WTC11 (cell line): ENCODE measurements at regions not wholly inside any gene's neighbourhood (a gene's known extent, or its start where the extent isn't known, plus 50 kb on each side); places are given as distances from the start of the nearest gene placed in this dataset.

ENCODE experiments used
- CREM ChIP-seq: sonication (generic); formaldehyde crosslinking; IDR thresholded peaks from 2 replicates; pipeline ENCODE4 v1.8.1; 2022; ENCODE audit warnings: mild to moderate bottlenecking, missing genetic modification reagents, moderate library complexity
- JUN ChIP-seq: sonication (generic); formaldehyde crosslinking; IDR thresholded peaks from 2 replicates; pipeline ENCODE4 v1.8.0; 2023; ENCODE audit warnings: mild to moderate bottlenecking, missing genetic modification reagents
- MXD4 ChIP-seq: fragments of 250-450 bp; sonication (Bioruptor Pico); IDR thresholded peaks from 2 replicates; pipeline ENCODE4 v1.8.0; 2021; ENCODE audit warnings: mild to moderate bottlenecking, moderate library complexity, borderline replicate concordance
- NR2C2 ChIP-seq: sonication (generic); formaldehyde crosslinking; IDR thresholded peaks from 2 replicates; pipeline ENCODE4 v1.8.0; 2022; ENCODE audit warnings: mild to moderate bottlenecking, missing genetic modification reagents
- NR3C1 ChIP-seq: sonication (generic); formaldehyde crosslinking; conservative IDR thresholded peaks from 2 replicates; pipeline ENCODE4 v1.8.1; 2023; ENCODE audit warnings: low read depth, mild to moderate bottlenecking, missing genetic modification reagents
- TEAD4 ChIP-seq: sonication (generic); formaldehyde crosslinking; IDR thresholded peaks from 2 replicates; pipeline ENCODE4 v1.8.0; 2022; ENCODE audit warnings: mild to moderate bottlenecking, missing genetic modification reagents
- TP53 ChIP-seq: sonication (generic); formaldehyde crosslinking; IDR thresholded peaks from 2 replicates; pipeline ENCODE4 v1.8.1; 2023; ENCODE audit warnings: mild to moderate bottlenecking, missing genetic modification reagents
- TF ChIP-seq, protein P1 (sequence below): sonication (generic); formaldehyde crosslinking; IDR thresholded peaks from 2 replicates; pipeline ENCODE4 v1.8.0; 2022; ENCODE audit warnings: mild to moderate bottlenecking, missing genetic modification reagents
- TF ChIP-seq, protein P2 (sequence below): sonication (generic); formaldehyde crosslinking; IDR thresholded peaks from 2 replicates; pipeline ENCODE4 v1.8.1; 2022; ENCODE audit warnings: low read depth, missing genetic modification reagents, borderline replicate concordance
- TF ChIP-seq, protein P3 (sequence below): sonication (generic); formaldehyde crosslinking; IDR thresholded peaks from 2 replicates; pipeline ENCODE4 v1.8.0; 2023; ENCODE audit warnings: missing genetic modification reagents, mild to moderate bottlenecking, borderline replicate concordance
- TF ChIP-seq, protein P4 (sequence below): fragments of 200-600 bp; IDR thresholded peaks from 2 replicates; pipeline ENCODE4 v1.8.0; 2022; ENCODE audit warnings: antibody characterized with exemption
- TF ChIP-seq, protein P5 (sequence below): sonication (generic); formaldehyde crosslinking; IDR thresholded peaks from 2 replicates; pipeline ENCODE4 v1.8.1; 2022; ENCODE audit warnings: mild to moderate bottlenecking, missing genetic modification reagents, moderate library complexity, borderline replicate concordance
- TF ChIP-seq, protein P6 (sequence below): sonication (generic); formaldehyde crosslinking; IDR thresholded peaks from 2 replicates; pipeline ENCODE4 v1.8.1; 2023; ENCODE audit warnings: mild to moderate bottlenecking, missing genetic modification reagents, moderate library complexity

DNA sequence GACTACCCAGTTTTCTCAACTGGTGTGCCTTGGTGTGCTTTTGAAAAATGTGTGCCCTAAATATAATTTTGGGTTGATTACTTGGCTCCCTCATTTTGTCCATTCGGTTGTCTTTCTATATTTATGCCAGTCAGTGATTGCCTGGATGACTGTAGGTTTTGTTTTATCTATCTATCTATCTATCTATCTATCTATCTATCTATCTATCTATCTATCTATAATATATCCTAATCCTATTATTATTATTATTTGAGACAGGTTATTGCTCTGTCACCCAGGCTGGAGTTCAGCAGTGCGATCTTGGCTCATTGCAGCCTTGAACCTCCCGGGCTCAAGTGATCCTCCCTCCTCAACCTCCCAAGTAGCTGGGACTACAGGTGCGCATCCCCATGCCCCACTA, 111.4 kb upstream of the GRK3 start:
- TF ChIP-seq NR2C2: no peak
- TF ChIP-seq NR3C1: no peak
- TF ChIP-seq, protein P1, sequence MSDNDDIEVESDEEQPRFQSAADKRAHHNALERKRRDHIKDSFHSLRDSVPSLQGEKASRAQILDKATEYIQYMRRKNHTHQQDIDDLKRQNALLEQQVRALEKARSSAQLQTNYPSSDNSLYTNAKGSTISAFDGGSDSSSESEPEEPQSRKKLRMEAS: no peak
- TF ChIP-seq TEAD4 (CRISPR knock-in tag): no peak
- TF ChIP-seq, protein P2, sequence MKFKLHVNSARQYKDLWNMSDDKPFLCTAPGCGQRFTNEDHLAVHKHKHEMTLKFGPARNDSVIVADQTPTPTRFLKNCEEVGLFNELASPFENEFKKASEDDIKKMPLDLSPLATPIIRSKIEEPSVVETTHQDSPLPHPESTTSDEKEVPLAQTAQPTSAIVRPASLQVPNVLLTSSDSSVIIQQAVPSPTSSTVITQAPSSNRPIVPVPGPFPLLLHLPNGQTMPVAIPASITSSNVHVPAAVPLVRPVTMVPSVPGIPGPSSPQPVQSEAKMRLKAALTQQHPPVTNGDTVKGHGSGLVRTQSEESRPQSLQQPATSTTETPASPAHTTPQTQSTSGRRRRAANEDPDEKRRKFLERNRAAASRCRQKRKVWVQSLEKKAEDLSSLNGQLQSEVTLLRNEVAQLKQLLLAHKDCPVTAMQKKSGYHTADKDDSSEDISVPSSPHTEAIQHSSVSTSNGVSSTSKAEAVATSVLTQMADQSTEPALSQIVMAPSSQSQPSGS (CRISPR knock-in tag): no peak
- no peak for TF ChIP-seq TP53
- TF ChIP-seq, protein P3, sequence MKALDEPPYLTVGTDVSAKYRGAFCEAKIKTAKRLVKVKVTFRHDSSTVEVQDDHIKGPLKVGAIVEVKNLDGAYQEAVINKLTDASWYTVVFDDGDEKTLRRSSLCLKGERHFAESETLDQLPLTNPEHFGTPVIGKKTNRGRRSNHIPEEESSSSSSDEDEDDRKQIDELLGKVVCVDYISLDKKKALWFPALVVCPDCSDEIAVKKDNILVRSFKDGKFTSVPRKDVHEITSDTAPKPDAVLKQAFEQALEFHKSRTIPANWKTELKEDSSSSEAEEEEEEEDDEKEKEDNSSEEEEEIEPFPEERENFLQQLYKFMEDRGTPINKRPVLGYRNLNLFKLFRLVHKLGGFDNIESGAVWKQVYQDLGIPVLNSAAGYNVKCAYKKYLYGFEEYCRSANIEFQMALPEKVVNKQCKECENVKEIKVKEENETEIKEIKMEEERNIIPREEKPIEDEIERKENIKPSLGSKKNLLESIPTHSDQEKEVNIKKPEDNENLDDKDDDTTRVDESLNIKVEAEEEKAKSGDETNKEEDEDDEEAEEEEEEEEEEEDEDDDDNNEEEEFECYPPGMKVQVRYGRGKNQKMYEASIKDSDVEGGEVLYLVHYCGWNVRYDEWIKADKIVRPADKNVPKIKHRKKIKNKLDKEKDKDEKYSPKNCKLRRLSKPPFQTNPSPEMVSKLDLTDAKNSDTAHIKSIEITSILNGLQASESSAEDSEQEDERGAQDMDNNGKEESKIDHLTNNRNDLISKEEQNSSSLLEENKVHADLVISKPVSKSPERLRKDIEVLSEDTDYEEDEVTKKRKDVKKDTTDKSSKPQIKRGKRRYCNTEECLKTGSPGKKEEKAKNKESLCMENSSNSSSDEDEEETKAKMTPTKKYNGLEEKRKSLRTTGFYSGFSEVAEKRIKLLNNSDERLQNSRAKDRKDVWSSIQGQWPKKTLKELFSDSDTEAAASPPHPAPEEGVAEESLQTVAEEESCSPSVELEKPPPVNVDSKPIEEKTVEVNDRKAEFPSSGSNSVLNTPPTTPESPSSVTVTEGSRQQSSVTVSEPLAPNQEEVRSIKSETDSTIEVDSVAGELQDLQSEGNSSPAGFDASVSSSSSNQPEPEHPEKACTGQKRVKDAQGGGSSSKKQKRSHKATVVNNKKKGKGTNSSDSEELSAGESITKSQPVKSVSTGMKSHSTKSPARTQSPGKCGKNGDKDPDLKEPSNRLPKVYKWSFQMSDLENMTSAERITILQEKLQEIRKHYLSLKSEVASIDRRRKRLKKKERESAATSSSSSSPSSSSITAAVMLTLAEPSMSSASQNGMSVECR (CRISPR knock-in tag): no peak
- TF ChIP-seq, protein P4, sequence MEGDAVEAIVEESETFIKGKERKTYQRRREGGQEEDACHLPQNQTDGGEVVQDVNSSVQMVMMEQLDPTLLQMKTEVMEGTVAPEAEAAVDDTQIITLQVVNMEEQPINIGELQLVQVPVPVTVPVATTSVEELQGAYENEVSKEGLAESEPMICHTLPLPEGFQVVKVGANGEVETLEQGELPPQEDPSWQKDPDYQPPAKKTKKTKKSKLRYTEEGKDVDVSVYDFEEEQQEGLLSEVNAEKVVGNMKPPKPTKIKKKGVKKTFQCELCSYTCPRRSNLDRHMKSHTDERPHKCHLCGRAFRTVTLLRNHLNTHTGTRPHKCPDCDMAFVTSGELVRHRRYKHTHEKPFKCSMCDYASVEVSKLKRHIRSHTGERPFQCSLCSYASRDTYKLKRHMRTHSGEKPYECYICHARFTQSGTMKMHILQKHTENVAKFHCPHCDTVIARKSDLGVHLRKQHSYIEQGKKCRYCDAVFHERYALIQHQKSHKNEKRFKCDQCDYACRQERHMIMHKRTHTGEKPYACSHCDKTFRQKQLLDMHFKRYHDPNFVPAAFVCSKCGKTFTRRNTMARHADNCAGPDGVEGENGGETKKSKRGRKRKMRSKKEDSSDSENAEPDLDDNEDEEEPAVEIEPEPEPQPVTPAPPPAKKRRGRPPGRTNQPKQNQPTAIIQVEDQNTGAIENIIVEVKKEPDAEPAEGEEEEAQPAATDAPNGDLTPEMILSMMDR: no peak
- no peak for TF ChIP-seq JUN
- TF ChIP-seq, protein P5, sequence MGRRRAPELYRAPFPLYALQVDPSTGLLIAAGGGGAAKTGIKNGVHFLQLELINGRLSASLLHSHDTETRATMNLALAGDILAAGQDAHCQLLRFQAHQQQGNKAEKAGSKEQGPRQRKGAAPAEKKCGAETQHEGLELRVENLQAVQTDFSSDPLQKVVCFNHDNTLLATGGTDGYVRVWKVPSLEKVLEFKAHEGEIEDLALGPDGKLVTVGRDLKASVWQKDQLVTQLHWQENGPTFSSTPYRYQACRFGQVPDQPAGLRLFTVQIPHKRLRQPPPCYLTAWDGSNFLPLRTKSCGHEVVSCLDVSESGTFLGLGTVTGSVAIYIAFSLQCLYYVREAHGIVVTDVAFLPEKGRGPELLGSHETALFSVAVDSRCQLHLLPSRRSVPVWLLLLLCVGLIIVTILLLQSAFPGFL (CRISPR knock-in tag): no peak
- TF ChIP-seq MXD4 (CRISPR knock-in tag): no peak
- no peak for TF ChIP-seq CREM (CRISPR knock-in tag)
- TF ChIP-seq, protein P6, sequence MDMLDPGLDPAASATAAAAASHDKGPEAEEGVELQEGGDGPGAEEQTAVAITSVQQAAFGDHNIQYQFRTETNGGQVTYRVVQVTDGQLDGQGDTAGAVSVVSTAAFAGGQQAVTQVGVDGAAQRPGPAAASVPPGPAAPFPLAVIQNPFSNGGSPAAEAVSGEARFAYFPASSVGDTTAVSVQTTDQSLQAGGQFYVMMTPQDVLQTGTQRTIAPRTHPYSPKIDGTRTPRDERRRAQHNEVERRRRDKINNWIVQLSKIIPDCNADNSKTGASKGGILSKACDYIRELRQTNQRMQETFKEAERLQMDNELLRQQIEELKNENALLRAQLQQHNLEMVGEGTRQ (CRISPR knock-in tag): no peak
